Right renal pelvis (tissue), 4 donors: ENCODE measurements at regions not wholly inside any gene's neighbourhood (a gene's known extent, or its start where the extent isn't known, plus 50 kb on each side); places are given as distances from the start of the nearest gene placed in this dataset.
"Not testable (repeated sequence)": the region's sequence is repeated elsewhere in the genome, so short reads cannot be mapped to it uniquely, and the experiment has no call there.

Experiments
- DNase-seq, 4 donors: peaks; one replicate each; pipeline ENCODE4 v3.0.0-alpha.2; 2013; ENCODE audit warnings: low read depth in 4 of 4, low spot score in 3 of 4, missing footprints in 1 of 4

DNA sequence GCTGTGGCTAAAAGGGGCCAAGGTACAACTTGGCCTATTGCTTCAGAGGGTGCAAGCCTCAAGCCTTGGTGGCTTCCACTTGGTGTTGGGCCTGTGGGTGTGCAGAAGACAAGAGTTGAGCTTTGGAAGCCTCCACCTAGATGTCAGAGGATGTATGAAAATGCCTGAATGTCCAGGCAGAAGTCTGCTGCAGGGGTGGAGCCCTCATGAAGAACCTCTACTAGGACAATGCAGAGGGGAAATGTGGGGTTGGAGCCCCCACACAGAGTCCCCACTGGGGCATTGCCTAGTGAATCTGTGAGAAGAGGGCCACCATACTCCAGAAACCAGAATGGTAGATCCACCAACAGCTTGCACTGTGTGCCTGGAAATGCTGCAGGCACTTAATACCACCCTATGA, 332.1 kb upstream of the SASH1 start:
- not testable (repeated sequence) for DNase-seq

DNA sequence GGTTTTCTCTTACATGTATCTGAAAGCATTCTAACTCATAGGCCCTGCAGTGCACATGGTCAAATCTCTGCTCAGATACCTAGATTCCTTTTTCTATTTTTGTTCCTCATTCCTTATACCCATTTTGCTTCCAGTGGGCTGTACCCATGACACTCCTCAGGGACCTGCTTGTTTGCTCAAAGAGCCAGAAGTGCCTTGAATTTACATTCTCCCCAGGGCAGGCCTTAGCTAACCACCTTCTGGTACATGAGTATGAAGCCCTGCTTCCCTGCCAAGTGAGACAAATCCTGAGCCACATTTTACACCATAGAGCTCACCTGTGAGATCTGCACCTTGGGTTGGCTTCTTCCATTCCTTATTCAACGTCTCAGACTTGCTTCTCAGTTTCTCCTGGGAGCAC, 326.6 kb upstream of the SASH1 start:
- DNase-seq: no peak

GRCh38 chr6:148021165-148021564, 321.5 kb upstream of the SASH1 start:
- DNase-seq: no peak

- DNase-seq: no peak
These were observed 320.9 kb upstream of the SASH1 start for GRCh38 chr6:148021699-148022098.

DNA sequence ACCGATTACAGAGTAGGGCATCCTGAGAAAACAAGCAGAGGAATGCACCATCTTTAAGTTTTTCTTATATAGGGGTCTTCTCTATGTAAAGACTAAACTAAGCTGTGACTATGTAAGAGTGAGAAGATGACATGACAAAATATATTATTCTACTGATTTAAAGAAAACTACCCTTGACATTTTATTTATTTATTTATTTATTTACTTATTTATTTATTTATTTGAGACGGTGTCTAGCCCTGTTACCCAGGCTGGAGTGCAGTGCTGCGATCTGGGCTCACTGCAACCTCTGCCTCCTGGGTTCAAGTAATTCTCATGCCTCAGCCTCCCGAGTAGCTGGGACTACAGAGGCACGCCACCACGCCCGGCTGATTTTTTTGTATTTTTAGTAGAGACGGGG, 320.4 kb upstream of the SASH1 start:
- DNase-seq: not testable (repeated sequence)

- DNase-seq: no peak
These were observed 315.4 kb upstream of the SASH1 start for GRCh38 chr6:148027201-148027600.

- no peak for DNase-seq
These were observed 306.7 kb upstream of the SASH1 start for GRCh38 chr6:148035806-148036390.

GRCh38 chr6:148037496-148037895, 305.1 kb upstream of the SASH1 start:
- DNase-seq: no peak

GRCh38 chr6:148041546-148041945, 301.1 kb upstream of the SASH1 start:
- no peak for DNase-seq

DNA sequence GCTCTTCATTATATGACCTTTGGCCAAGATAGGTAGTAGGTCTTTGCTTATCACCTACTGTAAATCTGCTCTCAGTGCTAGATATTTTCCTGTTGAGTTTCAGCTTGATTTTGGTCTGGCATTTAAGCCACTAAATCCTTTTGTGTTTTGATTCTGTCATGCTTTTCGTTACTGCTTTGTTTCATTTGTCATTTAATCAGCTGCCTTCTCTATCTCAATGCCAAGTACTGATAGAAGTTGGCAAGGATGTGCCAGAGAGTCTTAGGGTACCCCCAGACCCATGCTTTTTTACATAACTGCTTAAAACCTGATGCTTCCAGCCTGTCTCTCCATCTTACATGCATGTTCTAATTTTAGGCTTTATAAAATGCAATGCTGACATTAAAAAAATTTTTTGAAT, 300.1 kb upstream of the SASH1 start:
- DNase-seq: no peak

- no peak for DNase-seq
These were observed 298.3 kb upstream of the SASH1 start for GRCh38 chr6:148044261-148044751.

- no peak for DNase-seq
These were observed 297.7 kb upstream of the SASH1 start for GRCh38 chr6:148044921-148045320.

- no peak for DNase-seq
These were observed 289.4 kb upstream of the SASH1 start for GRCh38 chr6:148053209-148053608.

GRCh38 chr6:148053796-148054195, 288.8 kb upstream of the SASH1 start:
- no peak for DNase-seq

DNA sequence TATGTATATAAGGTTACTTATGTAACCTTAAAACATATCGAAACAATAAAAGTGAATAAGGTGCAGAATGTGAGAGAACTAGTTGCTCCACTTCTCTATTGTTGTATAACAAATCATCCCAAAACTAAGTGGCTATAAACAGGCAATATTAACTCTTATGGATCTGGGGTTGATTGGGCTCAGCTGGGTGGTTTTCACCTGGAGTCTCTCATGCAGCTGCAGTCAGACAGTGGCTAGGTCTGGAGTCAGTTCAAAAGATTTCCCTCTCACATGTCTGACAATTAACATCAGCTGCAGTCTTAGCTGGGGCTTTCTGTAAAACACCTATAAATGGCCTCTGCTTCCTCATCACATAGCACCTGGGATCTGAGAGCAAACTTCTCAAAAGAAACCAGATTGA, 288.4 kb upstream of the SASH1 start:
- no peak for DNase-seq

DNA sequence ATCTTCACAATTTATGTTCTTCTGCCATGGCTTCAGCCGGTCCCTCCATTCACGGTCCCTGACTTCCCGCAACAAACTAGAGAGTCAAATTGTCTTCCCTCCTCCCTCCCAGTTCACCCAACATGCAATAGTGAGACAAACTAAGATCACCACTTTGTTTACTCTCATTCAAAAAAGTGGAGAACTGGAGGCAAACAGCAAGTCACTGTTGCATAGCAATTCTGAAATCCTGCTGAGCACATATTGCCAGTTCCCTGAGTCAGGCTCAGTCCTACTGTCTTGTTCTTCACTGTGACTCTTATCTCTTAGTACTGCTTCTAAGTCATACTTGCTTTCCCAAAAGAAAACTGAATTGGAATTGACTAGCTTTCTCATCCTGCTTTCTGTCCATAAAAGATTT, 287.2 kb upstream of the SASH1 start:
- no peak for DNase-seq

GRCh38 chr6:148059869-148060268, 282.8 kb upstream of the SASH1 start:
- no peak for DNase-seq

- DNase-seq: no peak
These were observed 278.1 kb upstream of the SASH1 start for GRCh38 chr6:148064406-148065134.

GRCh38 chr6:148068437-148069061, 274.1 kb upstream of the SASH1 start:
- no peak for DNase-seq

DNA sequence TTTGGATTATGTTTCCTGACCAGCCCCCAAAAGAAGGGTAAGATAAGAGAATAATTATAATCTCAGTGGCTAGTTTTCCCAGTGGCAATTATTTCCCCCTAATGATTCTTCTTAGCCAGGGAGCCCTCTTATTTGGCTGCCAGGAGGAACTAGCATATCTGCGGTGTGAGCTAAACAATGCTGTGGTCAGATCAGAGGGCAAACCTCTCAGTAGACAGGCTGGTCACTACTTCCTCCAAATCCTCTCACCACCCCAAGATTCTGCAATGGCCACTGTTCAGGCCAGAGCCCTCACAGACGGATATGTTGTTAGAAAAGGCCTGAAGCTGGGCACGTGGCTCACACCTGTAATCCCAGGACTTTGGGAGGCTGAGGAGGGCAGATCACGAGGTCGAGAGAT, 273.4 kb upstream of the SASH1 start:
- no peak for DNase-seq

GRCh38 chr6:148074291-148074690, 268.3 kb upstream of the SASH1 start:
- no peak for DNase-seq

GRCh38 chr6:148074738-148075137, 267.9 kb upstream of the SASH1 start:
- DNase-seq: no peak
